MCF 10A (cell line): ENCODE measurements at regions not wholly inside any gene's neighbourhood (a gene's known extent, or its start where the extent isn't known, plus 50 kb on each side); places are given as distances from the start of the nearest gene placed in this dataset.

Experiments used
- BruUV-seq: library from RNA; stranded (reverse); fragments of 400-500 nt; replicated peaks from 2 replicates; lab custom pipeline; 2021; lab: Mats Ljungman, UMichigan
- CTCF ChIA-PET: fragments of 300-600 bp; sonication (Branson Sonifier 250); formaldehyde crosslinking; extraction: SDS; loops from one replicate; lab custom pipeline; 2021; ENCODE audit warnings: antibody characterized with exemption, inconsistent platforms; lab: Yijun Ruan, JAX
- POLR2A ChIA-PET: fragments of 300-600, 350-650 bp; sonication (Branson Sonifier 250); formaldehyde crosslinking; extraction: SDS; loops from one replicate; lab custom pipeline; 2020; ENCODE audit warnings: antibody characterized with exemption, inconsistent platforms; lab: Yijun Ruan, JAX
- DNase-seq: peaks from one replicate; pipeline ENCODE4 v3.0.0-alpha.2; 2018; ENCODE audit not compliant: unreplicated experiment
- H3K27ac Mint-ChIP-seq: one replicate; pipeline ENCODE4 v1.8.0; 2022; ENCODE audit warnings: mild to moderate bottlenecking, low read depth, mixed read lengths; ENCODE audit not compliant: unreplicated experiment
- H3K27me3 Mint-ChIP-seq: one replicate; pipeline ENCODE4 v1.8.0; 2022; ENCODE audit warnings: mixed read lengths; ENCODE audit not compliant: insufficient read depth, unreplicated experiment
- H3K36me3 Mint-ChIP-seq: one replicate; pipeline ENCODE4 v1.8.0; 2022; ENCODE audit warnings: mild to moderate bottlenecking, moderate library complexity, mixed read lengths; ENCODE audit not compliant: insufficient read depth, unreplicated experiment
- H3K4me1 Mint-ChIP-seq: one replicate; pipeline ENCODE4 v1.8.0; 2022; ENCODE audit warnings: mixed read lengths; ENCODE audit not compliant: insufficient read depth, unreplicated experiment
- H3K4me3 Mint-ChIP-seq: one replicate; pipeline ENCODE4 v1.8.0; 2022; ENCODE audit warnings: mild to moderate bottlenecking, moderate library complexity, mixed read lengths; ENCODE audit not compliant: unreplicated experiment
- H3K9me3 Mint-ChIP-seq: one replicate; pipeline ENCODE4 v1.8.0; 2022; ENCODE audit warnings: mixed read lengths; ENCODE audit not compliant: unreplicated experiment
- CTCF ChIP-seq: fragments of 200-600 bp; IDR thresholded peaks from one replicate; pipeline ENCODE4 v1.8.0; 2022; ENCODE audit warnings: antibody characterized with exemption, mild to moderate bottlenecking; ENCODE audit not compliant: unreplicated experiment
- intact Hi-C: fragments of 100-400 bp; cut with micrococcal nuclease; formaldehyde crosslinking; loops from 2 replicates; pipeline ENCODE4 v1.14.1; 2022

GRCh38 chr2:42886921-42887320 lies 94.5 kb upstream of the HAAO start:
- intact Hi-C loops, result no loop called here
- ChIA-PET POLR2A (interaction anchor here (1.1 kb wide), 1 partner anchor 10 kb away, joined by 3 read pairs; no protein-coding TSS in a partner anchor), CTCF (interaction anchor here (0.6 kb wide), 1 partner anchor 58 kb away, joined by 3 read pairs; no protein-coding TSS in a partner anchor)
- H3K27ac Mint-ChIP-seq, result no peak overlapping the region
- no TSS peak for BruUV-seq
- no peaks in the 10 kb centered on the region for H3K27me3 Mint-ChIP-seq
- no peaks in the 10 kb centered on the region for H3K36me3 Mint-ChIP-seq
- TF ChIP-seq CTCF, result no peak
- no peaks in the 10 kb centered on the region for H3K9me3 Mint-ChIP-seq
- peak; percentile 31 for DNase-seq
- no peak overlapping the region for H3K4me3 Mint-ChIP-seq
- peaks cover 3% of the 10 kb centered on the region for H3K4me1 Mint-ChIP-seq

GRCh38 chr2:42882756-42883155 lies 90.4 kb upstream of the HAAO start:
- Mint-ChIP-seq H3K27me3 (no peaks in the 10 kb centered on the region), H3K36me3 (no peaks in the 10 kb centered on the region), H3K4me1 (peaks cover 8% of the 10 kb centered on the region), H3K9me3 (no peaks in the 10 kb centered on the region), H3K4me3 (no peak overlapping the region), H3K27ac (no peak overlapping the region)
- no TSS peak for BruUV-seq
- DNase-seq, result no peak
- no peak for TF ChIP-seq CTCF
- intact Hi-C loops, result no loop called here
- ChIA-PET POLR2A (no interaction called here), CTCF (no interaction called here)

GRCh38 chr2:42881732-42882131 lies 89.3 kb upstream of the HAAO start:
- intact Hi-C loops, result no loop called here
- Mint-ChIP-seq H3K9me3 (no peaks in the 10 kb centered on the region), H3K27ac (no peak overlapping the region), H3K27me3 (no peaks in the 10 kb centered on the region), H3K4me1 (peaks cover 8% of the 10 kb centered on the region), H3K4me3 (no peak overlapping the region), H3K36me3 (no peaks in the 10 kb centered on the region)
- ChIA-PET CTCF (interaction anchor here (0.7 to 0.8 kb wide), 2 partner anchors 9 to 665 kb away, joined by 3 read pairs; no protein-coding TSS in a partner anchor), POLR2A (no interaction called here)
- DNase-seq, result peak; percentile 41
- no peak for TF ChIP-seq CTCF
- no TSS peak for BruUV-seq

- Mint-ChIP-seq H3K27ac (peak overlapping the region; percentile 31), H3K9me3 (no peaks in the 10 kb centered on the region), H3K4me3 (no peak overlapping the region), H3K27me3 (no peaks in the 10 kb centered on the region), H3K36me3 (no peaks in the 10 kb centered on the region), H3K4me1 (peaks cover 8% of the 10 kb centered on the region)
- no TSS peak for BruUV-seq
- ChIA-PET POLR2A (no interaction called here), CTCF (interaction anchor here (0.6 to 1.0 kb wide), 3 partner anchors 10 to 348 kb away, joined by 3 read pairs; no protein-coding TSS in a partner anchor)
- no peak for TF ChIP-seq CTCF
- no peak for DNase-seq
- intact Hi-C loops, result no loop called here
Observed at GRCh38 chr2:42880738-42881690, 88.6 kb upstream of the HAAO start.
